ENCODE measurements at regions not wholly inside any gene's neighbourhood (a gene's known extent, or its start where the extent isn't known, plus 50 kb on each side); places are given as distances from the start of the nearest gene placed in this dataset.

DNA sequence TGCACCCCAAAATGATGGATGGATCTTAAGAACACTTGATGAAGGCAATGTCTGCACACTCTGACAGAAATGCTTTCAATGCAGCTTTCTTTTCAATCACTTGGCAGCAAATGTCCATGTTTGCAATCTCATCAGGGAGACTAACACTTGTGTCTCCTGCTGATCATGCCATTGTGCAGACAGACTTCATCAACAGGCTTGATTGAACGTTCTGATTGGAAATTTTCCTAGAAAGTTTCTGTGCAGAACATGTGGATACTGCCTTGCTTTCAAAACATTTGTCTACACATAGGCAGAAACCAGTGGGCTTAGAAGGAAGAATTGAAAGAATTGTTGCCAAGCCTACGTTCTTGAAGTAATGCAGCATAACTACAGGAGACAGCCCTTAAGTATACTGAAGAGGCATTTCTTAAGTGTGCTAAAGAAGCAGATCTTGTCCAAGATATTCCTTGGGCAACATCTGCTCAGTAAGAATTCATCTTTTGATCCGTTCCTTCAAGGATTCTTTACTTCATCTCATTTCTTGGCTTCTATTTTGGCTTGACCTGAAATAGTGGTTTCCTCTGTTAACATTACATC lies 120.4 kb upstream of the PLCB4 start:
- TF ChIP-seq, protein P1, sequence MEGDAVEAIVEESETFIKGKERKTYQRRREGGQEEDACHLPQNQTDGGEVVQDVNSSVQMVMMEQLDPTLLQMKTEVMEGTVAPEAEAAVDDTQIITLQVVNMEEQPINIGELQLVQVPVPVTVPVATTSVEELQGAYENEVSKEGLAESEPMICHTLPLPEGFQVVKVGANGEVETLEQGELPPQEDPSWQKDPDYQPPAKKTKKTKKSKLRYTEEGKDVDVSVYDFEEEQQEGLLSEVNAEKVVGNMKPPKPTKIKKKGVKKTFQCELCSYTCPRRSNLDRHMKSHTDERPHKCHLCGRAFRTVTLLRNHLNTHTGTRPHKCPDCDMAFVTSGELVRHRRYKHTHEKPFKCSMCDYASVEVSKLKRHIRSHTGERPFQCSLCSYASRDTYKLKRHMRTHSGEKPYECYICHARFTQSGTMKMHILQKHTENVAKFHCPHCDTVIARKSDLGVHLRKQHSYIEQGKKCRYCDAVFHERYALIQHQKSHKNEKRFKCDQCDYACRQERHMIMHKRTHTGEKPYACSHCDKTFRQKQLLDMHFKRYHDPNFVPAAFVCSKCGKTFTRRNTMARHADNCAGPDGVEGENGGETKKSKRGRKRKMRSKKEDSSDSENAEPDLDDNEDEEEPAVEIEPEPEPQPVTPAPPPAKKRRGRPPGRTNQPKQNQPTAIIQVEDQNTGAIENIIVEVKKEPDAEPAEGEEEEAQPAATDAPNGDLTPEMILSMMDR (IDR thresholded peaks at IDR 0.05; ENCODE audit: unreplicated experiment): no peak
- no peaks in the 10 kb centered on the region for H3K9me3 Mint-ChIP-seq
- no peak for DNase-seq (ENCODE audit: low spot score in 2 of 2, unreplicated experiment in 2 of 2)
- peaks cover 22% of the 10 kb centered on the region for H3K4me1 Mint-ChIP-seq
- H3K4me3 Mint-ChIP-seq: no peak overlapping the region
- no peak overlapping the region for H3K27ac Mint-ChIP-seq
- H3K27me3 Mint-ChIP-seq (ENCODE audit: low read depth): peaks cover 30% of the 10 kb centered on the region
- H3K36me3 Mint-ChIP-seq: no peaks in the 10 kb centered on the region

- no peak overlapping the region for H3K27ac Mint-ChIP-seq
- H3K4me3 Mint-ChIP-seq: no peak overlapping the region
Measured at GRCh38 chr20:8951164-8951563, 117.7 kb upstream of the PLCB4 start.

GRCh38 chr20:8952721-8953120 lies 116.2 kb upstream of the PLCB4 start:
- TF ChIP-seq, protein P1 (IDR thresholded peaks at IDR 0.05; ENCODE audit: unreplicated experiment): no peak
- Mint-ChIP-seq H3K36me3 (no peaks in the 10 kb centered on the region), H3K9me3 (no peaks in the 10 kb centered on the region), H3K27ac (no peak overlapping the region), H3K4me1 (peaks cover 21% of the 10 kb centered on the region), H3K27me3 (ENCODE audit: low read depth) (peaks cover 16% of the 10 kb centered on the region), H3K4me3 (no peak overlapping the region)
- DNase-seq (ENCODE audit: low spot score in 2 of 2, unreplicated experiment in 2 of 2): no peak

More at GRCh38 chr20:8951164-8951563, 117.7 kb upstream of the PLCB4 start:
- Mint-ChIP-seq H3K27me3 (ENCODE audit: low read depth) (peaks cover 27% of the 10 kb centered on the region), H3K36me3 (no peaks in the 10 kb centered on the region), H3K9me3 (no peaks in the 10 kb centered on the region), H3K4me1 (peaks cover 24% of the 10 kb centered on the region)
- TF ChIP-seq, protein P1 (IDR thresholded peaks at IDR 0.05; ENCODE audit: unreplicated experiment): no peak
- DNase-seq (ENCODE audit: low spot score in 2 of 2, unreplicated experiment in 2 of 2): no peak

- Mint-ChIP-seq H3K27ac (no peak overlapping the region), H3K9me3 (no peaks in the 10 kb centered on the region), H3K4me3 (no peak overlapping the region), H3K27me3 (ENCODE audit: low read depth) (peaks cover 10% of the 10 kb centered on the region), H3K36me3 (no peaks in the 10 kb centered on the region), H3K4me1 (peaks cover 21% of the 10 kb centered on the region)
- no peak for DNase-seq (ENCODE audit: low spot score in 2 of 2, unreplicated experiment in 2 of 2)
- TF ChIP-seq, protein P1 (IDR thresholded peaks at IDR 0.05; ENCODE audit: unreplicated experiment): no peak
Measured at GRCh38 chr20:8953300-8953699, 115.6 kb upstream of the PLCB4 start.

DNA sequence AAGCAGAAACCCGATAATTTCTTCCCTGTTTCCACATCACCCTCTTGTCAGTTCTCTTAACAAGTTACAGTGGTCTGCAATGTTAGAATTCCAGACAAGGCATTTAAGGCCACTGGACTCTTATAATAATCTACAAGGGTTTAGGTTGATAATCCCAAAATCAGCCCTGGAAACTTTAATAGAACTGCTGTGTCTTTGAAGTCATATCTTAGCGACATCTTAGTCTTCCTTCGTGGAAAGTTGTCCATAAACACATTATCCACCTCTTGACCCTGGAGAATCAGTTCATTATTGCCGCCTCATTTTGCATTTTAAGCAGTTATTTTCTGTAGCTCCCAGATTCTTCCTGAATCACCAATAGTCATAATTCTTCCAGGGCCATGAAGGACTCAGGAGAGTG lies 108.6 kb upstream of the PLCB4 start:
- Mint-ChIP-seq H3K27ac (peak overlapping the region; percentile 62), H3K27me3 (ENCODE audit: low read depth) (peaks cover 8% of the 10 kb centered on the region), H3K4me3 (no peak overlapping the region), H3K4me1 (peaks cover 8% of the 10 kb centered on the region), H3K36me3 (no peaks in the 10 kb centered on the region), H3K9me3 (peaks cover 8% of the 10 kb centered on the region)
- TF ChIP-seq, protein P1 (IDR thresholded peaks at IDR 0.05; ENCODE audit: unreplicated experiment): no peak
- no peak for DNase-seq (ENCODE audit: low spot score in 2 of 2, unreplicated experiment in 2 of 2)

- H3K36me3 Mint-ChIP-seq: no peaks in the 10 kb centered on the region
- DNase-seq (ENCODE audit: low spot score in 2 of 2, unreplicated experiment in 2 of 2): no peak
- TF ChIP-seq, protein P1 (IDR thresholded peaks at IDR 0.05; ENCODE audit: unreplicated experiment): no peak
- peaks cover 8% of the 10 kb centered on the region for H3K4me1 Mint-ChIP-seq
- no peak overlapping the region for H3K4me3 Mint-ChIP-seq
- peaks cover 13% of the 10 kb centered on the region for H3K27me3 Mint-ChIP-seq (ENCODE audit: low read depth)
- no peak overlapping the region for H3K27ac Mint-ChIP-seq
- peaks cover 19% of the 10 kb centered on the region for H3K9me3 Mint-ChIP-seq
Measured at GRCh38 chr20:8963330-8963729, 105.6 kb upstream of the PLCB4 start.
